AG09309 (cell line): ENCODE measurements at regions not wholly inside any gene's neighbourhood (a gene's known extent, or its start where the extent isn't known, plus 50 kb on each side); places are given as distances from the start of the nearest gene placed in this dataset.
"Not testable (repeated sequence)": the region's sequence is repeated elsewhere in the genome, so short reads cannot be mapped to it uniquely, and the experiment has no call there.

ENCODE experiments used
- DNase-seq: peaks from one replicate; pipeline ENCODE4 v3.0.0-alpha.2; 2010; ENCODE audit warnings: low read depth
- H3K4me3 ChIP-seq: 2 replicates; pipeline ENCODE4 v1.5.1; 2011; ENCODE audit warnings: mild to moderate bottlenecking, low read depth, low read length, moderate library complexity; ENCODE audit not compliant: control insufficient read depth
- TF ChIP-seq, protein P1 (sequence below): IDR thresholded peaks from 2 replicates; pipeline ENCODE4 v1.5.1; 2011; ENCODE audit warnings: mild to moderate bottlenecking, low read depth, low read length, inconsistent platforms; ENCODE audit not compliant: insufficient read depth, control insufficient read depth; ENCODE audit errors: missing control alignments

DNA sequence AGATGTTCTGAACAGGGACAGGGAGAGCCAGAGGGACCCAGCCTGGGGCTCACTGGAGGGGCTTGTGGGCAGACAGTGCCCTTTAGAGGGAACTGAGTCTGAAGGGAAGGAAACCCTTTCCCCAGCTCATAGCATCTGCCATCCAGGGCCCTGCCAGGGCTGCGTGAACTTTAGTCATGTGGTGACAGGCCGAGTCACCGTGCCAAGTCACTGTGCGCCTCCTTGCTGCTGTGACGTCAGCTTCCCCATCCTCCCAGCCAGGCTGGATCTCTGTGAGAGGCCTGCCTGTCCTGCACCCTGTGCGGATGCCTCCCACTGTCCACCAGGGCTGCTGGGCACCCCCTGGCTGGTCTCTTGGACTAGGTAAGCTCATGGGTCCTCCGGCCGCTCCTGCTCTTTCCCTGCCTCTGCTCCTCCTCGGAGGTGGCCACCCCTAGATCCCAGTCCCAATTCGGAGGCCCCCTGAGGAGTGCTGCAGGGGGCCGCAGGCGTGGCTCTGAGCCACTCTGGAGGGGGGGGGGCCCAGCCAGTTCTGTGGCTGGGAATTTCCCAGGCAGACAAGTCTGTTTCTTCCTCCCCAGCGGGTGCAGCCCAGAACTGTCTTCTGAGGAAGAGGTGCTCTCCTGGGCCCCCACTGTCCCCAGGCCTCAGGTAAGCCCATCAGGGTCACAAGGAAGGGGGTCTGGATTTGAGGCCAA, 3080.9 kb downstream of the RPIA start:
- H3K4me3 ChIP-seq, DNase-seq: not testable (repeated sequence)

DNA sequence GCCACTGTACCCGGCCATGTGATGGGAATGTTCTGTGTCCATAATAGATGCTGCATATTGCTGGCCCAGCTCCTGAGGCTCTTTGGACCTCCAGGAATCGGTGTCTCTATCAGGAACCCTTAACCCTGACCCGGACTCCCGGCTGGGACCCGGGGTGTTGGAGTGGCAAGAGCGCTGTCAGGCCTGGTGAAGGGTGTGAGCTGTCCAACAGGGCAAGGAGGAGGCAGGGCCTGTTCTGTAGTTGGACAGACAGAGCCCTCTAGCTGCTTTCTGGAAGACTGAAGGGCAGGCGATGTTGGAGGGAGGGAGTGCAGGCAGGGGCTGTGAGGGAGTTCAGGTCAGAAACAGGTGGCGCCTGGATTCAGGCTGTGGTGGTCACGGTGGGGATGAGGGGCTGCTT, 3082.3 kb downstream of the RPIA start:
- H3K4me3 ChIP-seq, result not testable (repeated sequence)

DNA sequence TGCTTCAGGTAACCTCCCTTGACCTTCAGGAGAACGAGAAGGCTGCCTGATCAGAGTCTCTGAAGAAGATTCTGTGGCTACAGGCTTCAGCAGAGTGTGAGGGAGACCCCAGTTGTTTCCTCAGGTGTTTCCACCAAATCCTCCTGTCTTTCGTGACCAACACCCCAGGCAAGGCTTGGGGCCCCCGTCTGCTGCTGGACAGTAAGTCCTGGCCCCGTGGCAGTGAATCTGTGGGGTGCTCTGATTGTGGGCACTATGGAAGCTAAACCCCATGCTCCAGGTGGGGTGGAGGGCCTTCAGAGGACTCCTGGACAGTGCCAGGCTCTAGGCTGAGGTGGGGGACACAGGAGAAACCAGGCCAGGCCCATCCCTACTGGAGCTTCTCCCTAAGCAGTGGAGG, 3083.7 kb downstream of the RPIA start:
- DNase-seq, H3K4me3 ChIP-seq: not testable (repeated sequence)

More for the DNA sequence above, 3082.3 kb downstream of the RPIA start:
- not testable (repeated sequence) for DNase-seq

DNA sequence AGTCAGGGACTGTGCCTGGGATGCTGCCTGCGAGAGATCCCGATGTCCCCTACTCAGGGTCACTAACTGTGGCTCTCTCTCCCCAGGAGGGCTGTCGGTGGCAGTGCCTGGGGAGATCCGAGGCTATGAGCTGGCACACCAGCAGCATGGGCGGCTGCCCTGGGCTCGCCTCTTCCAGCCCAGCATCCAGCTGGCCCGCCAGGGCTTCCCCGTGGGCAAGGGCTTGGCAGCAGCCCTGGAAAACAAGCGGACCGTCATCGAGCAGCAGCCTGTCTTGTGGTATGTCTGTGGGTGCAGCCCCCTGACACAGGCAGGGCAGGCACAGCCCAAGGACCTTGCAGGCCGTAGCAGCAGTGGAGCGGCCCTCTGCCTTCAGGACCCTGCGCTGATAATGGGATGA, 3088.9 kb downstream of the RPIA start:
- not testable (repeated sequence) for H3K4me3 ChIP-seq, DNase-seq

DNA sequence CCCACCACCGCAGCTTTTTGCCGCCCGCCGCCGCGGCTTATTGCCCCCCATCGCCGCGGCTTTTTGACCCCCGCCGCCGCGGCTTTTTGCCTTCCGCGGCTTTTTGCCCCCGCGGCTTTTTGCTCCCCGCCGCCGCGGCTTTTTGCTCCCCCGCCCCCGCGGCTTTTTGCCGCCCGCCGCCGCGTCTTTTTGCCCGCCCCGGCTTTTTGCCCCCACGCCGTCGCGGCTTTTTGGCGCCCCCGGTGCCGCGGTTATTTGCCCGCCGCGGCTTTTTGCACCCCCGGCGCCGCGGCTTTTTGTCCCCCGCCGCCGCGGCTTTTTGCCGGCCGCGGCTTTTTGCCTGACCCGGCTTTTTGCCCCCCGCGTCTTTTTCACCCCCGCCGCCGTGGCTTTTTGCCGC, 3061.8 kb upstream of the TEKT4 start:
- not testable (repeated sequence) for H3K4me3 ChIP-seq

DNA sequence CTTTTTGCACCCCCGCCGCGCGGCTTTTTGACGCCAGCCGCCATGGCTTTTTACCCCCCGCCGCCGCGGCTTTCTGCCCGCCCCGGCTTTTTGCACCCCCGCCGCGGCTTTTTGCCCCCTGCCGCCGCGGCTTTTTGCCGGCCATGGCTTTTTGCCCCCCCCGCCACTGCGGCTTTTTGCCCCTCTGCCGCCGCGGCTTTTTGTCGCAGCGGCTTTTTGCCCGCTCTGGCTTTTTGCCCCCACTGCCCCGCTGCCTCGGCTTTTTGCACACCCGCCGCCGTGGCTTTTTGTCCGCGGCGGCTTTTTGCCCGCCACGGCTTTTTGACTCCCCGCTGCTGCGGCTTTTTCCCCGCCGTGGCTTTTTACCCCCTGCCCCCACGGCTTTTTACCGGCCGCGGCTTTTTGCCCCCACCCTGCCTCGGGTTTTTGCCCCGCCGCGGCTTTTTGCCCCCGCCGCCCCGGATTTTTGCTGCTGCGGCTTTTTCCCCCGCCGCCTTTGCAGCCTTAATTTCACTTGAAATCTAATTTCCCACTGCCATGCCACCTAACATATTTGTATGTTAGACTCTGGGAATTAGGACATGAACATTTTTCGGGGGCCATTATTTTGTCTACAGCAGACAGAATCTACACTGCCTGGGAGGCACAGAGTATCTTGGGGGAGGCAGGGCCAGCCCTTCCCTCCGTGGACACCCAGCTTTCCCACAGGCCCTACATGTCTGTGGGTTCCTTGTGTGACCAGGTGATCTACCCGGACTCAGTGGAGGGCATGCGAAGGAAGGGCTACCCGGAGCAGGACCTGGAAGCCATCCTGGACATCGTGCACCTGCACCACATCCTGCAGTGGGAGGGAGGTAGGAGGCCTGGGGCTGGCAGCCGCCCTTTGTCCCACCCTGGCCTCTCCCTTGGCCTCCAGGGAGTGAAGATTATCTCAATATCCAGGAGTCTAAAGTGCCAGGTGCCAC, 3031.0 kb upstream of the TEKT4 start:
- DNase-seq, result no peak
- peak overlapping the region; percentile 12 for H3K4me3 ChIP-seq
- TF ChIP-seq, protein P1, sequence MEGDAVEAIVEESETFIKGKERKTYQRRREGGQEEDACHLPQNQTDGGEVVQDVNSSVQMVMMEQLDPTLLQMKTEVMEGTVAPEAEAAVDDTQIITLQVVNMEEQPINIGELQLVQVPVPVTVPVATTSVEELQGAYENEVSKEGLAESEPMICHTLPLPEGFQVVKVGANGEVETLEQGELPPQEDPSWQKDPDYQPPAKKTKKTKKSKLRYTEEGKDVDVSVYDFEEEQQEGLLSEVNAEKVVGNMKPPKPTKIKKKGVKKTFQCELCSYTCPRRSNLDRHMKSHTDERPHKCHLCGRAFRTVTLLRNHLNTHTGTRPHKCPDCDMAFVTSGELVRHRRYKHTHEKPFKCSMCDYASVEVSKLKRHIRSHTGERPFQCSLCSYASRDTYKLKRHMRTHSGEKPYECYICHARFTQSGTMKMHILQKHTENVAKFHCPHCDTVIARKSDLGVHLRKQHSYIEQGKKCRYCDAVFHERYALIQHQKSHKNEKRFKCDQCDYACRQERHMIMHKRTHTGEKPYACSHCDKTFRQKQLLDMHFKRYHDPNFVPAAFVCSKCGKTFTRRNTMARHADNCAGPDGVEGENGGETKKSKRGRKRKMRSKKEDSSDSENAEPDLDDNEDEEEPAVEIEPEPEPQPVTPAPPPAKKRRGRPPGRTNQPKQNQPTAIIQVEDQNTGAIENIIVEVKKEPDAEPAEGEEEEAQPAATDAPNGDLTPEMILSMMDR, result no peak

More for the DNA sequence above, 3061.8 kb upstream of the TEKT4 start:
- DNase-seq, result not testable (repeated sequence)

DNA sequence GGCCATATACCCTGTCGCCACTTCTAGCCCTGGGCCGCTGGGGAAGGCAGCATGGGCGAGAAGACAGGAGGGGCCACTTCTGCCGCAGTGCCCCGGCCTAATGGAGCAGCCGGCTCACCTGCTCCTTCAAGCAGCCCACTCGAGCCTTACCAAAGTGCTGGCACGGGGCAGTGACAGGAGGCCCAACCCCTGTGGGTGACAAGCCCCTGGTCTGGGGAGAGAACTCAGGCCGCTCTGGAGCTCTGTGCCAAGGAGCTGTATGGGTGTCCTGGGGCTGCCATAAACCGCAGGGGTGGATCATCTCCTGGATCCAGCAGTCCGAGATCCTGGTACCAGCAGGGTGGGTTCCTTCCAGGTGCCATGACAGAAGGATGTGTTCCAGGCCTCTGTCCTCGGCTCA, 3029.0 kb upstream of the TEKT4 start:
- not testable (repeated sequence) for DNase-seq

DNA sequence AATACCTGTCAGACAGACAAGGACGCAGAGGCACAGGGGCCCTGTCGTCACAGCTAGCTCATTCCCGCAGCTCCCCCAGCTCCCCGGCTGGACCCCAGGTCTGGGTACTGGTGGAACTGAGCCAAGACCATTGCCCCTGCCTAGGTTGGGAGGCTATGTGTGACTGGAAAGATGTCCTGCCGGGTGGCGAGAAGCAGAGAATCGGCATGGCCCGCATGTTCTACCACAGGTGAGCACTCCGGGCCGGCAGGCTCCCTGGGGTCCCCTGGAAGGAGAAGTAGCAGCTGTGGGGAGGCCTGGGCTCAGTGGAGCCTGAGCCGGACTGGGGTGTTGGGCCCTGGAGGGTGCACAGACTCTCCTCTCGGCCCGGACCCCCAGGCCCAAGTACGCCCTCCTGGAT, 3028.3 kb upstream of the TEKT4 start:
- not testable (repeated sequence) for H3K4me3 ChIP-seq, DNase-seq

More for the DNA sequence above, 3029.0 kb upstream of the TEKT4 start:
- not testable (repeated sequence) for H3K4me3 ChIP-seq

DNA sequence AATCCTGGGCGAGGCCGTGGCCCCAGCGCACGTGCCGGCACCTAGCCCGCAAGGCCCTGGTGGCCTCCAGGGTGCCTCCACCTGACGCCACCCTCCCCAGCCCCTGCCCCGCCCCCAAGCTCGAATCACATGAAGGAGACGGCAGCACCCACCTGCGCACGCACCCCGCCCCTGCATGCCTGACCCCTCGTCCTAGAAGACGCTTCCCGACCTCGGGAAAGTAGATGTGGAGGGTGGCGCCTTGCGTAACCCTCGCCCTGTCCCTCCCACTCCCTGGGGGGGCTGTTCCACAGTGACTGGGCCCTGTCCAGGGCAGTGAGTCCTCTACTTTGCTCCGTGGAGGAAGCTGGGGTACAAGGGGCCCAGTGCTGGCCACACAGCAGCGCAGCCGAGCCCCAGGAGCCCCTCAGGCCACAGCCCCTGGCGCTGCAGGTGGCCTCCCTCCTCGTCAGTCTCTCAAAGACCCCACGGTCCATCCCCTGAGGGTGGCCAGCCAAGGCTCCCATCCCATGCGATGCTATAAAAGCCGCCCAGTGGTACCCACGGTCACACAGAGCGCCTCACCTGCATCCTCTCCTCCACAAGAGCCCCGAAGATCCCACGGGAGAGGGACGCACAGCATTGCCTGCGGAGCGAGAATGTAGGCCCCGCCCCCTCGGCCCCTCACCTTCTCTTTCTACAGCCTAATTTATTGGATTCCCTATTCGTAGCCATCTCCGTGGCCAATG, 3027.3 kb upstream of the TEKT4 start:
- H3K4me3 ChIP-seq, DNase-seq: not testable (repeated sequence)

DNA sequence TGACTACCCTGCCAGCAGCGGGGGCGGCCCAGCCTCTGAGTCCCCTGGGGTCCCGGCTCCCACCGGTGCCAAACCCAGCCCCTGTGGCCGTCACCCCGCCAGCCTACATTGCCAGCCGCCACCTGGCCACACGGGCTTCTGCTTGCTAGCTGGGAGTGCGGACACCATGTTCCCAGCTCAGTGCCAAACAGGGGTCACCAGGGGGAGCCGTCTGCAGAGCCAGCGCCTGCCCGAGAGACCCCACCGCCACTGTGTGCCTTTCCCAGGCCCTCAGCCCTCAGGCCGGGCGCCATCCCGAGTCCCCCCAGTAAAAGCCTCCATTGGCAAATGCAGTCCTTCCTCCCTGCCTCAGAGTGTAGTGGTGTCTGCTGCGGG, 3026.8 kb upstream of the TEKT4 start:
- not testable (repeated sequence) for DNase-seq

DNA sequence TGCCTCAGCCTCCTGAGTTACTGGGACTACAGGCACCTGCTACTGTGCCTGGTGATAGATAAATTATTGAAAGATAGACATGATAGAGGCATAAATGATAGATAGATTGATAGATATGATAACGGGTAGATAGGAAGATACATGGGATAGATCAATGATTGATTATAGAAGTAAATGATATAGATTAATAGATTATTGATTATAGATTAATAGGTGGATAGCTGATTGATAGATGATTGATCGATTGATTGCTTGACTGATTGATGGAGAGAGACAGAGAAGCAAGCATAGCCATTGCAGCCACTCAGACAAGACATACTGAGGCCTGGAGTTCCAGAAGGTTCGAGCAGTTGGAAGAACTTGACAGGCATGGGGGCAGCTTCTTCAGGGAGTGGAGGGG, 3024.8 kb upstream of the TEKT4 start:
- not testable (repeated sequence) for DNase-seq

More for the DNA sequence above, 3026.8 kb upstream of the TEKT4 start:
- H3K4me3 ChIP-seq, result not testable (repeated sequence)

DNA sequence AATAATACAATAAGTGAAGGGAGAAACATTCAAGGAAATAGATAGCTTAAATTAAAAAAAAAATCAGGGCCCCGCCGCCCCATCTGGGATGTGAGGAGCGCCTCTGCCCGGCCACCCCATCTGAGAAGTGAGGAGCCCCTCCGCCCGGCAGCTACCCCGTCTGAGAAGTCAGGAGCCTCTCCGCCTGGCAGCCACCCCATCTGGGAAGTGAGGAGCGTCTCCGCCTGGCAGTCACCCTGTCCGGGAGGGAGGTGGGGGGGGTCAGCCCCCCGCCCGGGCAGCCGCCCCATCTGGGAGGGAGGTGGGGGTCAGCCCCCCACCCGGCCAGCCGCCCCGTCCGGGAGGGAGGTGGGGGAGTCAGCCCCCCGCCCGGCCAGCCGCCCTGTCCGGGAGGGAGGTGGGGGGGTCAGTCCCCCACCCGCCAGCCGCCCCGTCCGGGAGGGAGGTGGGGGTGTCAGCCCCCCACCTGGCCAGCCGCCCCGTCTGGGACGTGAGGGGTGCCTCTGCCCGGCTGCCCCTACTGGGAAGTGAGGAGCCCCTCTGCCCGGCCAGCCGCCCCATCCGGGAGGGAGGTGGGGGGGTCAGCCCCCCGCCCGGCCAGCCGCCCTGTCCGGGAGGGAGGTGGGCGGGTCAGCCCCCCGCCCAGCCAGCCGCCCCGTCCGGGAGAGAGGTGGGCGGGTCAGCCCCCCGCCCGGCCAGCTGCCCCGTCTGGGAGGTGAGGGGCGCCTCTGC, 3019.4 kb upstream of the TEKT4 start:
- DNase-seq, H3K4me3 ChIP-seq: not testable (repeated sequence)

More for the DNA sequence above, 3024.8 kb upstream of the TEKT4 start:
- not testable (repeated sequence) for H3K4me3 ChIP-seq

DNA sequence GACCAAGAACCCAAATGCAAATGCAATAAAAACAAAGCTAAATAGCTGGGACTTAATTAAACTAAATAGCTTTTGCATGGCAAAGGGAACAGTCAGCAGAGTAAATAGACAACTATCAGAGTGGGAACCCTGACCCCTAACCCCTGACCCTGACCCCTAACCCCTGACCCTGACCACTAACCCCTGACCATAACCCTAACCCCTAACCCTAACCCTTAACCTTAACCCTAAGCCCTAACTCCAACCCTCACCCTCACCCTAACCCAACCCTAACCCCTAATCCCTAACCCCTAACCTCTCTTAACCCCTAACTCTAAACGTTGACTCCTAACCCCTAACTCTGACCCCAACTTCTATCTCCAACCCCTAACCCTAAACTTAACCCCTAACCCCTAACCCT, 3014.3 kb upstream of the TEKT4 start:
- DNase-seq, H3K4me3 ChIP-seq: not testable (repeated sequence)

DNA sequence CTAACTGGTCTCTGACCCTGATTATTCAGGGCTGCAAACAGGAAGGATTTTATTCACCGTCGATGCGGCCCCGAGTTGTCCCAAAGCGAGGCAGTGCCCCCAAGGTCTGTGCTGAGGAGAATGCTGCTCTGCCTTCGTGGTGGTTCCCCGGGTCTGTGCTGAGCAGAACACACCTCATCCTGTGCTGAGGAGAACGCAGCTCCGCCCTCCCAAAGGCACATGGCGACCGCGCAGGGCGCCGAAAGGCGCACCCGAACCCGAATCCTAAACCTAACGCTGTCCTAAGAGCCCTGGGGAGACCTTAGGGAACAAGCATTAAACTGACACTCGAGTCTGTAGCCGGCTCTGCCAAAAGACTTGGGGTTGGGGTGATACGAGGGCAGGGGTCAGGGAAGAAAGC, 3013.5 kb upstream of the TEKT4 start:
- not testable (repeated sequence) for H3K4me3 ChIP-seq, DNase-seq

DNA sequence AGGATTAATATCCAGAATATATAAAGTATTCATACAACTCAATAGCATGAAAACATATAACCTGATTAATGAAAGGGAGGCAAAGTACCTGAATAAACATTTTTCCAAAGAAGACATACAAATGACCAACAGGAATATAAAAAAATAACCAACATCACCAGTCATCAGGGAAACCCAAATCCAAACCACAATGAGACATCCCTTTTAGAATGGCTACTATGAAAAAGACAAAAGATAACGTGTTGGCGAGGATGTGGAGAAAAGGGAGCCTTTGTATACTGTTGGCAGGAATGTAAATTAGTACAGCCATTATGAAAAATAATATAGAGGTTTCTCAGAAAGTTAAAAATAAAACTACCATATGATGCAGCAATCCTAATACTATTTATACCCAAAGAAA, 2999.5 kb upstream of the TEKT4 start:
- H3K4me3 ChIP-seq, DNase-seq: not testable (repeated sequence)

DNA sequence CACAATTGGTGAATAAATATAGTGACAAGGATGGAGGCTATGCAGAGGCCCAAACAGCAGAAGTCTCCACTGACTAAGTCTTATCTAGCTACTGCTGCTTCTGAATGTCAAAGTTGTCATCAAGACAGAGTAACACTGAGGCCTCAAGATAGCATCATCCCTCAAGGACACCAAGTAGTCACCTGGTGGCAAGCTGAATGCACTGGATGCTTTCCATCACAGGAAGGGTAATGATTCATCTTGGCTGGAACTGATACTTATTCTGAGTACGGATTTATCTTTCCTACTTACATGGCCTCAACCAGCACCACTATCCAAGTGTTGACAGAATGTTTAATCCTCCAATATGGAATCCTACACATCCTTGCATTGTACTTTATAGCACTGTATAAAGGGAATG, 2997.8 kb upstream of the TEKT4 start:
- not testable (repeated sequence) for H3K4me3 ChIP-seq, DNase-seq
